H1 (cell line): ENCODE measurements at regions not wholly inside any gene's neighbourhood (a gene's known extent, or its start where the extent isn't known, plus 50 kb on each side); places are given as distances from the start of the nearest gene placed in this dataset.

Experiments
- CBX5 ChIP-seq: fragments of 300-800, 300-1000 bp; sonication (generic); IDR thresholded peaks from 2 replicates; pipeline ENCODE4 v1.7.1; 2016; ENCODE audit warnings: antibody characterized with exemption, low read length, low read depth
- CTCF ChIP-seq, 3 experiments: IDR thresholded peaks; 1 replicate in 2 of 3; 2 replicates in 1 of 3; pipeline versions ENCODE4 v1.5.1 to v1.6.1; 2011; ENCODE audit warnings: low read length in 3 of 3, mild to moderate bottlenecking in 3 of 3, inconsistent platforms in 2 of 3, low read depth in 1 of 3, moderate library complexity in 1 of 3; ENCODE audit not compliant: insufficient read depth in 1 of 3; ENCODE audit errors: control extremely low read depth in 1 of 3
- EP300 ChIP-seq, 2 experiments: IDR thresholded peaks; 1 replicate in 1 of 2; 2 replicates in 1 of 2; pipeline ENCODE4 v1.6.1; 2011 to 2012; ENCODE audit warnings: low read depth in 2 of 2, low read length in 2 of 2, mild to moderate bottlenecking in 2 of 2, borderline replicate concordance in 1 of 2, inconsistent platforms in 1 of 2, moderate library complexity in 1 of 2
- EZH2 ChIP-seq: fragments of 200-600 bp; sonication (generic); IDR thresholded peaks from 2 replicates; pipeline ENCODE4 v1.7.1; 2012; ENCODE audit warnings: low read depth, mild to moderate bottlenecking, moderate library complexity, low read length, inconsistent platforms; ENCODE audit not compliant: severe bottlenecking
- GABPA ChIP-seq: IDR thresholded peaks from 2 replicates; pipeline ENCODE4 v1.6.1; 2011; ENCODE audit warnings: mild to moderate bottlenecking, low read length, moderate library complexity, borderline replicate concordance; ENCODE audit not compliant: insufficient read depth
- JUN ChIP-seq: IDR thresholded peaks from 2 replicates; pipeline ENCODE4 v1.6.1; 2011; ENCODE audit warnings: low read depth, mild to moderate bottlenecking, improper control_type of control experiment, low read length
- POLR2AphosphoS5 ChIP-seq: IDR thresholded peaks from 2 replicates; pipeline ENCODE4 v1.6.1; 2011; ENCODE audit warnings: low read depth, low read length
- POU5F1 ChIP-seq: IDR thresholded peaks from 2 replicates; pipeline ENCODE4 v1.6.1; 2011; ENCODE audit warnings: low read depth, mild to moderate bottlenecking, low read length, moderate library complexity
- RAD21 ChIP-seq, 2 experiments: IDR thresholded peaks in 1 of 2; conservative IDR thresholded peaks in 1 of 2; 2 replicates each; pipeline ENCODE4 v1.6.1; 2011; ENCODE audit warnings: low read depth in 2 of 2, low read length in 2 of 2, improper control_type of control experiment in 1 of 2, inconsistent platforms in 1 of 2, mild to moderate bottlenecking in 1 of 2, moderate library complexity in 1 of 2
- RBBP5 ChIP-seq: IDR thresholded peaks from 2 replicates; pipeline ENCODE4 v1.7.1; 2012; ENCODE audit warnings: low read depth, mild to moderate bottlenecking, inconsistent platforms, low read length, moderate library complexity, borderline replicate concordance
- TAF1 ChIP-seq: IDR thresholded peaks from 2 replicates; pipeline ENCODE4 v1.6.1; 2011; ENCODE audit warnings: mild to moderate bottlenecking, low read depth, low read length
- YY1 ChIP-seq: IDR thresholded peaks from 2 replicates; pipeline ENCODE4 v1.6.1; 2011; ENCODE audit warnings: low read depth, mild to moderate bottlenecking, low read length
- ZNF274 ChIP-seq: IDR thresholded peaks from 2 replicates; pipeline ENCODE4 v1.7.0; 2012; ENCODE audit warnings: low read length, borderline replicate concordance; ENCODE audit errors: extremely low read depth
- TF ChIP-seq, protein P1 (sequence below): IDR thresholded peaks from 2 replicates; pipeline ENCODE4 v1.6.1; 2011; ENCODE audit warnings: low read depth, mild to moderate bottlenecking, low read length; ENCODE audit not compliant: insufficient read depth

- no peak for TF ChIP-seq EZH2
- TF ChIP-seq GABPA: no peak
- TF ChIP-seq CBX5: no peak
- no peak for TF ChIP-seq CTCF (IDR thresholded peaks at IDR 0.05; ENCODE audit: control extremely low read depth in 1 of 3, insufficient read depth in 1 of 3, low read depth in 1 of 3, low read length in 3 of 3)
- TF ChIP-seq POU5F1: no peak
- TF ChIP-seq, protein P1, sequence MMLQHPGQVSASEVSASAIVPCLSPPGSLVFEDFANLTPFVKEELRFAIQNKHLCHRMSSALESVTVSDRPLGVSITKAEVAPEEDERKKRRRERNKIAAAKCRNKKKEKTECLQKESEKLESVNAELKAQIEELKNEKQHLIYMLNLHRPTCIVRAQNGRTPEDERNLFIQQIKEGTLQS: no peak
- TF ChIP-seq TAF1: no peak
- TF ChIP-seq RAD21 (IDR thresholded peaks at IDR 0.05 in 1 of 2, conservative IDR thresholded peaks at IDR 0.05 in 1 of 2; ENCODE audit: low read depth in 2 of 2, low read length in 2 of 2): no peak
- no peak for TF ChIP-seq YY1
- TF ChIP-seq POLR2AphosphoS5: no peak
- no peak for TF ChIP-seq JUN
- TF ChIP-seq ZNF274: no peak
- no peak for TF ChIP-seq RBBP5
- TF ChIP-seq EP300 (IDR thresholded peaks at IDR 0.05; ENCODE audit: borderline replicate concordance in 1 of 2, low read depth in 2 of 2, low read length in 2 of 2): no peak
Observed at GRCh38 chr12:89799316-89799715, 90.7 kb upstream of the ATP2B1 start.
